Gastrocnemius medialis (tissue), 4 donors: ENCODE measurements at regions not wholly inside any gene's neighbourhood (a gene's known extent, or its start where the extent isn't known, plus 50 kb on each side); places are given as distances from the start of the nearest gene placed in this dataset.

ENCODE experiments used
- ATAC-seq, 2 donors: fragments of 150-250 bp; one replicate each; pipeline ENCODE4 v1.9.1; 2016
- DNase-seq, 2 donors: peaks; one replicate each; pipeline ENCODE4 v3.0.0-alpha.2; 2019
- H3K27ac ChIP-seq, 4 donors: fragments of 200-600 bp; sonication (generic); 1 replicate in 1 of 4; 2 replicates in 3 of 4; pipeline ENCODE4 v1.5.1; 2016 to 2018; ENCODE audit warnings: mild to moderate bottlenecking in 2 of 4, moderate library complexity in 1 of 4
- H3K27me3 ChIP-seq, 3 donors: fragments of 200-600 bp; sonication (generic) in 2 of 3; 1 replicate in 1 of 3; 2 replicates in 2 of 3; pipeline versions ENCODE4 v1.5.1 to v1.6.0; 2016 to 2019; ENCODE audit warnings: mild to moderate bottlenecking in 1 of 3, moderate library complexity in 1 of 3
- H3K36me3 ChIP-seq, 2 donors: fragments of 200-600 bp; sonication (generic) in 1 of 2; one replicate each; pipeline ENCODE4 v1.5.1; 2017 to 2018
- H3K4me1 ChIP-seq, 2 donors: fragments of 200-600 bp; sonication (generic) in 1 of 2; one replicate each; pipeline ENCODE4 v1.5.1; 2016 to 2017; ENCODE audit warnings: mild to moderate bottlenecking in 2 of 2
- H3K4me3 ChIP-seq, 4 donors: fragments of 200-600 bp; sonication (generic) in 3 of 4; 1 replicate in 1 of 4; 2 replicates in 3 of 4; pipeline ENCODE4 v1.5.1; 2016 to 2019; ENCODE audit warnings: mild to moderate bottlenecking in 2 of 4
- H3K9me3 ChIP-seq, 3 donors: fragments of 200-600 bp; sonication (generic) in 2 of 3; 1 replicate in 1 of 3; 2 replicates in 2 of 3; pipeline ENCODE4 v1.5.1; 2016 to 2019
- POLR2A ChIP-seq, 2 donors: fragments of 450-650 bp; IDR thresholded peaks; one replicate each; pipeline ENCODE4 v1.6.1; 2017; ENCODE audit warnings: antibody characterized with exemption in 2 of 2, mild to moderate bottlenecking in 2 of 2, moderate library complexity in 2 of 2
- in situ Hi-C, 4 donors: fragments of 200-750 bp; cut with MboI; loops; one replicate each; pipeline versions ENCODE4 v1.15.0 to v1.8.0; 2017; ENCODE audit warnings: low sequenced_read_pairs in 4 of 4
- intact Hi-C: fragments of 100-400 bp; cut with DNase I; formaldehyde crosslinking; loops from one replicate; pipeline ENCODE4 v1.15.1; 2023; ENCODE audit warnings: low total_unique reads
- TF ChIP-seq, protein P1 (sequence below), 5 experiments: fragments of 450-650 bp in 3 of 5; fragments of 200-600 bp in 2 of 5; sonication (generic) in 2 of 5; IDR thresholded peaks in 4 of 5; conservative IDR thresholded peaks in 1 of 5; 1 replicate in 4 of 5; 2 replicates in 1 of 5; pipeline ENCODE4 v1.5.1; 2016 to 2019; ENCODE audit warnings: antibody characterized with exemption in 5 of 5, mild to moderate bottlenecking in 3 of 5, moderate library complexity in 3 of 5

GRCh38 chr1:38580594-38580993 lies 279.0 kb downstream of the RRAGC start:
- no peak overlapping the region for H3K27ac ChIP-seq
- intact Hi-C loops: no loop called here
- in situ Hi-C loops: no loop called here
- H3K27me3 ChIP-seq: peaks cover 22 to 50% (median 27%) of the 10 kb centered on the region in 3 donors
- H3K9me3 ChIP-seq: no peaks in the 10 kb centered on the region
- no peak for ATAC-seq
- no peak for TF ChIP-seq POLR2A (IDR thresholded peaks at IDR 0.05)
- TF ChIP-seq, protein P1, sequence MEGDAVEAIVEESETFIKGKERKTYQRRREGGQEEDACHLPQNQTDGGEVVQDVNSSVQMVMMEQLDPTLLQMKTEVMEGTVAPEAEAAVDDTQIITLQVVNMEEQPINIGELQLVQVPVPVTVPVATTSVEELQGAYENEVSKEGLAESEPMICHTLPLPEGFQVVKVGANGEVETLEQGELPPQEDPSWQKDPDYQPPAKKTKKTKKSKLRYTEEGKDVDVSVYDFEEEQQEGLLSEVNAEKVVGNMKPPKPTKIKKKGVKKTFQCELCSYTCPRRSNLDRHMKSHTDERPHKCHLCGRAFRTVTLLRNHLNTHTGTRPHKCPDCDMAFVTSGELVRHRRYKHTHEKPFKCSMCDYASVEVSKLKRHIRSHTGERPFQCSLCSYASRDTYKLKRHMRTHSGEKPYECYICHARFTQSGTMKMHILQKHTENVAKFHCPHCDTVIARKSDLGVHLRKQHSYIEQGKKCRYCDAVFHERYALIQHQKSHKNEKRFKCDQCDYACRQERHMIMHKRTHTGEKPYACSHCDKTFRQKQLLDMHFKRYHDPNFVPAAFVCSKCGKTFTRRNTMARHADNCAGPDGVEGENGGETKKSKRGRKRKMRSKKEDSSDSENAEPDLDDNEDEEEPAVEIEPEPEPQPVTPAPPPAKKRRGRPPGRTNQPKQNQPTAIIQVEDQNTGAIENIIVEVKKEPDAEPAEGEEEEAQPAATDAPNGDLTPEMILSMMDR (IDR thresholded peaks at IDR 0.05 in 4 of 5, conservative IDR thresholded peaks at IDR 0.05 in 1 of 5): no peak
- H3K36me3 ChIP-seq: no peaks in the 10 kb centered on the region
- no peaks in the 10 kb centered on the region for H3K4me1 ChIP-seq
- H3K4me3 ChIP-seq: no peak overlapping the region
- DNase-seq: no peak

GRCh38 chr1:38579056-38579455 lies 280.5 kb downstream of the RRAGC start:
- Histone ChIP-seq H3K27ac (no peak overlapping the region), H3K4me3 (no peak overlapping the region), H3K36me3 (no peaks in the 10 kb centered on the region), H3K9me3 (no peaks in the 10 kb centered on the region), H3K27me3 (peaks cover 22 to 51% (median 27%) of the 10 kb centered on the region in 3 donors), H3K4me1 (no peaks in the 10 kb centered on the region)
- in situ Hi-C loops: no loop called here
- no peak for ATAC-seq
- DNase-seq: no peak
- intact Hi-C loops: no loop called here
- TF ChIP-seq POLR2A (IDR thresholded peaks at IDR 0.05): no peak
- TF ChIP-seq, protein P1 (IDR thresholded peaks at IDR 0.05 in 4 of 5, conservative IDR thresholded peaks at IDR 0.05 in 1 of 5): no peak

DNA sequence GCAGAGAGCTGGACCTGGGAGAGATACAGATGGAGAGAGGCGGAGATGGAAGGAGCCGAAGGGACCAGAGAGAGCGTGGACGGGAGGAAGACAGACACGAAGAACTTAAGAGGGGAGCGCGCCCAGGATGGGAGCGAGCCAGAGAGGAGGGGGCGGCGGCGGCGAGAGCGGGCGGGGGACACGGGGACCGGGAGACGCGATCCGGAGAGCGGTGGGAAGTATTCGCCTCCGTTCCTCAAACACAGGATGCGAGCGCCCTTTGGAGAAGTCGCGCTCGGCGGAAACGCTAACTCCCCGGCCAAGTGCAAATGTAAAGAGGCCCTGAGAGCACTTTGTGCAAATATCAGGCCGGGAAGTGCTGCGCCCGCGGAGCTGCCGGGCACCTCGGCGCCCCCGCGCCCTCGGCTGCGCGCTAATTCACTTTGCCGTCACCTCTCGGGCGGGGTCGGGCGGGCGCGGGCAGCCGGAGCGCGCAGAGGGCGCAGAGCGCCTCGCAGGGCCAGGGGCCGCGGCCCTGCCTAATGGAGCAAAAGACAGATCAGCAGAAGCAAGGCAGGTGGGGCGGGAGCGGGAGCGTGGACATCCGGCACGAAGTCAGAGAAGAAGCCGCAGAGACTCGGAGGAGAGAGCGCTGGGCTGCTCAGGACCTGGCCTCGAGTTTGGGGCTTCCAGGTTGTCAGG lies 281.2 kb downstream of the RRAGC start:
- intact Hi-C loops (no loop called here), in situ Hi-C loops (no loop called here)
- Histone ChIP-seq H3K4me1 (no peaks in the 10 kb centered on the region), H3K9me3 (no peaks in the 10 kb centered on the region), H3K36me3 (no peaks in the 10 kb centered on the region), H3K27me3 (peaks cover 27 to 49% (median 27%) of the 10 kb centered on the region in 3 donors), H3K4me3 (no peak overlapping the region), H3K27ac (no peak overlapping the region)
- ATAC-seq (no peak), DNase-seq (no peak)
- TF ChIP-seq POLR2A (IDR thresholded peaks at IDR 0.05): no peak
- TF ChIP-seq, protein P1 (IDR thresholded peaks at IDR 0.05 in 4 of 5, conservative IDR thresholded peaks at IDR 0.05 in 1 of 5): no peak

DNA sequence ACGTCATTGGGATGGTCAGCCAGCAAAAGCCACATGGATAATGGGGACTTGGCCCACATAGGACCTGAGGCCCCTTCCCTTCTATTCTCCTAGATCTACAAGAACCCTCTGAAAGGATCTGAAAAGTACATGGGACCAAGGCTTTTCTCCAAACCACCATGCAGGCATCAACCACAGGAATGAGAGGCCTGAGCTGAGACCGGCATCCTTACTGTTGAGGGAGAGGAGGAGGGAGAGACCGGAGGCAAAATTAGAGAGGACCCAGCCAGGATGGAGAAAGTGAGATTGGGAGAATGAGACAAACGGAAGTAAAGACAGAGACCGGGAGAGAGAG lies 281.7 kb downstream of the RRAGC start:
- no peaks in the 10 kb centered on the region for H3K36me3 ChIP-seq
- DNase-seq (no peak), ATAC-seq (no peak)
- intact Hi-C loops: no loop called here
- no peak overlapping the region for H3K27ac ChIP-seq
- H3K27me3 ChIP-seq: peaks cover 27 to 47% (median 30%) of the 10 kb centered on the region in 3 donors
- TF ChIP-seq, protein P1 (IDR thresholded peaks at IDR 0.05 in 4 of 5, conservative IDR thresholded peaks at IDR 0.05 in 1 of 5): no peak
- TF ChIP-seq POLR2A (IDR thresholded peaks at IDR 0.05): no peak
- H3K9me3 ChIP-seq: no peaks in the 10 kb centered on the region
- no peaks in the 10 kb centered on the region for H3K4me1 ChIP-seq
- H3K4me3 ChIP-seq: no peak overlapping the region
- in situ Hi-C loops: no loop called here

DNA sequence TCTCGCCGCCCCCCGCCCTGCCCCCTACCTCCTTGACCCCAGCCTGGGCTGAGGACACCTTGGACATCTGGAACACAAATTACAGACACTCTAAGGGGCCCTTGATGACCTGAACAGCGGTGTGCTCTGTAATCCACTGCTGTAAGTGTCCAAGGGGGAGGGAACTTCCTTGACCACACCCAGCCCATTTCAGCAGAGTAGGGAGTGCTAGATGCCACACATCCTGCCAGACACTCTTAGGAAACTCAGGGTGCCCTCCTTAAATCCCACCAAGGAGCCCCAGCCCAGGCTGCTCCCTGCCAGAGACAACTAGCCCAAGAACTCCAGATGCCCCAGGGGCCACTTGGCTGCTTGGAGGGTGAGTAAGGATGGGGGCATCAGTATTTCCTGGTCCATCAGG lies 282.2 kb downstream of the RRAGC start:
- Histone ChIP-seq H3K27ac (no peak overlapping the region), H3K9me3 (no peaks in the 10 kb centered on the region), H3K27me3 (peaks cover 27 to 46% (median 30%) of the 10 kb centered on the region in 3 donors), H3K4me1 (no peaks in the 10 kb centered on the region), H3K36me3 (no peaks in the 10 kb centered on the region), H3K4me3 (no peak overlapping the region)
- no peak for ATAC-seq
- DNase-seq: no peak
- intact Hi-C loops: no loop called here
- TF ChIP-seq, protein P1 (IDR thresholded peaks at IDR 0.05 in 4 of 5, conservative IDR thresholded peaks at IDR 0.05 in 1 of 5): no peak
- TF ChIP-seq POLR2A (IDR thresholded peaks at IDR 0.05): no peak
- in situ Hi-C loops: no loop called here
